ENCODE measurements at regions not wholly inside any gene's neighbourhood (a gene's known extent, or its start where the extent isn't known, plus 50 kb on each side); places are given as distances from the start of the nearest gene placed in this dataset.

- TF ChIP-seq CTCF (IDR thresholded peaks at IDR 0.05) = no peak
- no peak for TF ChIP-seq POLR2A (IDR thresholded peaks at IDR 0.05)
- TF ChIP-seq EP300 (IDR thresholded peaks at IDR 0.05) = no peak
Observed at GRCh38 chr4:138680256-138680655, 335.3 kb upstream of the NOCT start.
